ENCODE measurements at regions not wholly inside any gene's neighbourhood (a gene's known extent, or its start where the extent isn't known, plus 50 kb on each side); places are given as distances from the start of the nearest gene placed in this dataset.

GRCh38 chr14:22065347-22065746 is 391.7 kb upstream of the OR4E1 start:
- Histone ChIP-seq H3K27me3 (no peaks in the 10 kb centered on the region), H3K9me3 (no peaks in the 10 kb centered on the region), H3K36me3 (no peaks in the 10 kb centered on the region), H3K4me3 (no peak overlapping the region)
- no peak for DNase-seq

GRCh38 chr14:22059201-22059600 is 385.6 kb upstream of the OR4E1 start:
- Histone ChIP-seq H3K4me3 (no peak overlapping the region), H3K36me3 (no peaks in the 10 kb centered on the region), H3K27me3 (no peaks in the 10 kb centered on the region), H3K9me3 (no peaks in the 10 kb centered on the region)
- DNase-seq, result no peak

GRCh38 chr14:22052795-22053194 is 379.2 kb upstream of the OR4E1 start:
- Histone ChIP-seq H3K27me3 (no peaks in the 10 kb centered on the region), H3K9me3 (no peaks in the 10 kb centered on the region), H3K36me3 (no peaks in the 10 kb centered on the region), H3K4me3 (no peak overlapping the region)
- DNase-seq, result no peak

GRCh38 chr14:22047115-22047514 is 373.5 kb upstream of the OR4E1 start:
- no peak for DNase-seq
- no peaks in the 10 kb centered on the region for H3K36me3 ChIP-seq
- H3K9me3 ChIP-seq, result no peaks in the 10 kb centered on the region
- no peaks in the 10 kb centered on the region for H3K27me3 ChIP-seq
- H3K4me3 ChIP-seq, result no peak overlapping the region

GRCh38 chr14:22046063-22046462 is 372.4 kb upstream of the OR4E1 start:
- Histone ChIP-seq H3K9me3 (no peaks in the 10 kb centered on the region), H3K27me3 (no peaks in the 10 kb centered on the region), H3K4me3 (no peak overlapping the region), H3K36me3 (no peaks in the 10 kb centered on the region)
- no peak for DNase-seq

GRCh38 chr14:22044193-22044592 is 370.6 kb upstream of the OR4E1 start:
- Histone ChIP-seq H3K36me3 (no peaks in the 10 kb centered on the region), H3K27me3 (no peaks in the 10 kb centered on the region), H3K4me3 (no peak overlapping the region), H3K9me3 (no peaks in the 10 kb centered on the region)
- DNase-seq, result no peak

GRCh38 chr14:22040781-22041125 is 367.1 kb upstream of the OR4E1 start:
- H3K27me3 ChIP-seq, result no peaks in the 10 kb centered on the region
- no peaks in the 10 kb centered on the region for H3K36me3 ChIP-seq
- no peak overlapping the region for H3K4me3 ChIP-seq

GRCh38 chr14:22039938-22040780 is 366.5 kb upstream of the OR4E1 start:
- Histone ChIP-seq H3K9me3 (no peaks in the 10 kb centered on the region), H3K36me3 (no peaks in the 10 kb centered on the region), H3K27me3 (no peaks in the 10 kb centered on the region), H3K4me3 (no peak overlapping the region)
- no peak for DNase-seq

More at GRCh38 chr14:22040781-22041125, 367.1 kb upstream of the OR4E1 start:
- no peaks in the 10 kb centered on the region for H3K9me3 ChIP-seq
- no peak for DNase-seq

GRCh38 chr14:22036541-22037239 is 363.1 kb upstream of the OR4E1 start:
- H3K27me3 ChIP-seq, result no peaks in the 10 kb centered on the region
- no peak overlapping the region for H3K4me3 ChIP-seq
- DNase-seq, result no peak
- no peaks in the 10 kb centered on the region for H3K36me3 ChIP-seq
- no peaks in the 10 kb centered on the region for H3K9me3 ChIP-seq

- Histone ChIP-seq H3K9me3 (no peaks in the 10 kb centered on the region), H3K36me3 (no peaks in the 10 kb centered on the region), H3K4me3 (no peak overlapping the region), H3K27me3 (no peaks in the 10 kb centered on the region)
- DNase-seq, result no peak
Measured at GRCh38 chr14:22026527-22026926, 352.9 kb upstream of the OR4E1 start.

- no peaks in the 10 kb centered on the region for H3K27me3 ChIP-seq
- H3K9me3 ChIP-seq, result no peaks in the 10 kb centered on the region
- H3K4me3 ChIP-seq, result no peak overlapping the region
- H3K36me3 ChIP-seq, result no peaks in the 10 kb centered on the region
- DNase-seq, result no peak
Measured at GRCh38 chr14:22025879-22026278, 352.3 kb upstream of the OR4E1 start.

- no peaks in the 10 kb centered on the region for H3K9me3 ChIP-seq
- H3K27me3 ChIP-seq, result no peaks in the 10 kb centered on the region
- no peak overlapping the region for H3K4me3 ChIP-seq
- no peaks in the 10 kb centered on the region for H3K36me3 ChIP-seq
- DNase-seq, result no peak
Measured at GRCh38 chr14:22024137-22024536, 350.5 kb upstream of the OR4E1 start.

GRCh38 chr14:22018890-22019289 is 345.3 kb upstream of the OR4E1 start:
- Histone ChIP-seq H3K4me3 (no peak overlapping the region), H3K36me3 (no peaks in the 10 kb centered on the region), H3K27me3 (no peaks in the 10 kb centered on the region; the same call in 1 of the 2 replicates), H3K9me3 (no peaks in the 10 kb centered on the region)
- no peak for DNase-seq

GRCh38 chr14:22012452-22012851 is 338.8 kb upstream of the OR4E1 start:
- Histone ChIP-seq H3K4me3 (no peak overlapping the region), H3K9me3 (no peaks in the 10 kb centered on the region), H3K27me3 (no peaks in the 10 kb centered on the region), H3K36me3 (no peaks in the 10 kb centered on the region)
- no peak for DNase-seq

GRCh38 chr14:22011253-22011642 is 337.6 kb upstream of the OR4E1 start:
- Histone ChIP-seq H3K27me3 (no peaks in the 10 kb centered on the region), H3K9me3 (no peaks in the 10 kb centered on the region), H3K36me3 (no peaks in the 10 kb centered on the region), H3K4me3 (no peak overlapping the region)
- DNase-seq, result no peak

GRCh38 chr14:22010545-22011252 is 337.1 kb upstream of the OR4E1 start:
- H3K36me3 ChIP-seq, result no peaks in the 10 kb centered on the region
- H3K27me3 ChIP-seq, result no peaks in the 10 kb centered on the region
- H3K9me3 ChIP-seq, result no peaks in the 10 kb centered on the region
- no peak for DNase-seq
- no peak overlapping the region for H3K4me3 ChIP-seq

- no peaks in the 10 kb centered on the region for H3K36me3 ChIP-seq
- DNase-seq, result no peak
Measured at GRCh38 chr14:22008766-22009165, 335.1 kb upstream of the OR4E1 start.

More at GRCh38 chr14:22008766-22009165, 335.1 kb upstream of the OR4E1 start:
- Histone ChIP-seq H3K27me3 (no peaks in the 10 kb centered on the region), H3K4me3 (no peak overlapping the region), H3K9me3 (no peaks in the 10 kb centered on the region)
